A549 (cell line): ENCODE measurements at regions not wholly inside any gene's neighbourhood (a gene's known extent, or its start where the extent isn't known, plus 50 kb on each side); places are given as distances from the start of the nearest gene placed in this dataset.
A peak's percentile ranks its signal among the peaks of the same experiment; 100 is the strongest.

Source experiments
- ATAC-seq, 2 experiments: fragments of 200-7000 bp in 1 of 2; fragments of >200 bp in 1 of 2; cut with Nextera tagmentation in 1 of 2; cut with Tn5 transposase in 1 of 2; 3 replicates each; pipeline versions ENCODE4 v1.8.0 to v1.9.1; 2018 to 2020; ENCODE audit warnings: mild to moderate bottlenecking in 1 of 2, moderate library complexity in 1 of 2
- CTCF ChIA-PET: fragments of 300-600 bp; sonication (Branson Sonifier 250); formaldehyde crosslinking; extraction: SDS; loops from one replicate; lab custom pipeline; 2021; ENCODE audit warnings: antibody characterized with exemption, inconsistent platforms; lab: Yijun Ruan, JAX
- POLR2A ChIA-PET: fragments of 350-600 bp; formaldehyde crosslinking; extraction: SDS; loops from one replicate; lab custom pipeline; 2021; ENCODE audit warnings: antibody characterized with exemption, inconsistent platforms; lab: Yijun Ruan, JAX
- DNase-seq, 2 experiments: peaks; one replicate each; pipeline versions ENCODE4 v3.0.0 to v3.0.0-alpha.2; 2011 to 2016; ENCODE audit warnings: low read depth in 1 of 2, low spot score in 1 of 2
- FAIRE-seq: peaks from 2 replicates; lab custom pipeline; 2011; peaks lifted over from hg19 to GRCh38; lab: Jason Lieb, UNC
- H3K27ac ChIP-seq, 2 experiments: fragments of >200 bp; sonication (Bioruptor Twin); formaldehyde crosslinking; 3 replicates each; pipeline ENCODE4 v1.5.1; 2016 to 2017
- H3K4me1 ChIP-seq: fragments of >200 bp; sonication (Bioruptor Twin); formaldehyde crosslinking; 3 replicates; pipeline ENCODE4 v1.6.1; 2016
- H3K4me2 ChIP-seq: fragments of >200 bp; sonication (Bioruptor Twin); formaldehyde crosslinking; 3 replicates; pipeline ENCODE4 v1.6.1; 2016
- H3K4me3 ChIP-seq: fragments of >200 bp; sonication (Bioruptor Twin); formaldehyde crosslinking; 3 replicates; pipeline ENCODE4 v1.5.1; 2016
- H3K9me3 ChIP-seq: fragments of >200 bp; sonication (Bioruptor Twin); formaldehyde crosslinking; 3 replicates; pipeline ENCODE4 v1.6.1; 2016
- CBX8 ChIP-seq: fragments of 200-600 bp; sonication (generic); IDR thresholded peaks from 2 replicates; pipeline ENCODE4 v1.6.1; 2016
- EP300 ChIP-seq, 2 experiments: fragments of >200 bp; sonication (Bioruptor Twin); formaldehyde crosslinking; IDR thresholded peaks; 2 replicates in 1 of 2; 3 replicates in 1 of 2; pipeline ENCODE4 v1.6.1; 2016 to 2017
- FOSB ChIP-seq: fragments of 250-450 bp; sonication (Bioruptor Pico); IDR thresholded peaks from 2 replicates; pipeline ENCODE4 v1.5.0; 2020; ENCODE audit warnings: mild to moderate bottlenecking, moderate library complexity
- FOSL2 ChIP-seq, 2 experiments: fragments of 450-650 bp in 1 of 2; fragments of >200 bp in 1 of 2; sonication (Bioruptor Twin) in 1 of 2; formaldehyde crosslinking; IDR thresholded peaks; 2 replicates each; pipeline versions ENCODE4 v1.5.0 to v1.6.1; 2016 to 2020; ENCODE audit warnings: mild to moderate bottlenecking in 1 of 2, moderate library complexity in 1 of 2
- GATA3 ChIP-seq: IDR thresholded peaks from 2 replicates; pipeline ENCODE4 v1.6.1; 2012; ENCODE audit warnings: borderline replicate concordance
- HOXA7 ChIP-seq: fragments of 250-450 bp; sonication (Bioruptor Pico); IDR thresholded peaks from 2 replicates; pipeline ENCODE4 v1.5.0; 2020; ENCODE audit warnings: mild to moderate bottlenecking, moderate library complexity
- JUN ChIP-seq, 2 experiments: fragments of >200 bp; sonication (Bioruptor Twin); formaldehyde crosslinking; IDR thresholded peaks; 2 replicates in 1 of 2; 3 replicates in 1 of 2; pipeline ENCODE4 v1.6.1; 2016 to 2017
- KDM1A ChIP-seq: fragments of 200-600 bp; sonication (generic); IDR thresholded peaks from 2 replicates; pipeline ENCODE4 v1.6.1; 2016; ENCODE audit warnings: low read depth, mild to moderate bottlenecking
- MAFK ChIP-seq: fragments of 450-650 bp; IDR thresholded peaks from 2 replicates; pipeline ENCODE4 v1.6.1; 2014; ENCODE audit not compliant: partially characterized antibody
- MYC ChIP-seq: IDR thresholded peaks from 2 replicates; pipeline ENCODE4 v1.6.1; 2012; ENCODE audit warnings: mild to moderate bottlenecking, inconsistent platforms, low read length, improper control_type of control experiment, borderline replicate concordance
- POLR2A ChIP-seq: IDR thresholded peaks from 2 replicates; pipeline ENCODE4 v1.6.1; 2012; ENCODE audit warnings: mild to moderate bottlenecking, low read length
- RAD21 ChIP-seq, 2 experiments: fragments of >200 bp in 1 of 2; sonication (Bioruptor Twin) in 1 of 2; formaldehyde crosslinking in 1 of 2; IDR thresholded peaks in 1 of 2; conservative IDR thresholded peaks in 1 of 2; 2 replicates in 1 of 2; 3 replicates in 1 of 2; pipeline ENCODE4 v1.6.1; 2012 to 2018; ENCODE audit warnings: inconsistent platforms in 1 of 2
- RARB ChIP-seq: fragments of 250-450 bp; sonication (Bioruptor Pico); IDR thresholded peaks from 2 replicates; pipeline ENCODE4 v1.8.0; 2021; ENCODE audit warnings: mild to moderate bottlenecking, moderate library complexity
- RCOR1 ChIP-seq: fragments of 150-350 bp; IDR thresholded peaks from 2 replicates; pipeline ENCODE4 v1.6.1; 2014; ENCODE audit warnings: antibody characterized with exemption, low read length, low read depth
- RNF2 ChIP-seq: fragments of 200-600 bp; sonication (generic); IDR thresholded peaks from 2 replicates; pipeline ENCODE4 v1.6.1; 2016; ENCODE audit warnings: low read depth, mild to moderate bottlenecking, antibody characterized with exemption, moderate library complexity, borderline replicate concordance
- TP53 ChIP-seq: fragments of 250-450 bp; sonication (Bioruptor Pico); IDR thresholded peaks from 2 replicates; pipeline ENCODE4 v1.5.0; 2021; ENCODE audit warnings: mild to moderate bottlenecking, moderate library complexity
- ZC3H11A ChIP-seq: fragments of 450-650 bp; IDR thresholded peaks from 2 replicates; pipeline ENCODE4 v1.6.1; 2014; ENCODE audit warnings: antibody characterized with exemption, mild to moderate bottlenecking
- ZSCAN20 ChIP-seq: fragments of 250-450 bp; sonication (Bioruptor Pico); IDR thresholded peaks from 2 replicates; pipeline ENCODE4 v1.8.0; 2022; ENCODE audit warnings: mild to moderate bottlenecking, moderate library complexity
- WGBS: methylation state at CpG from one replicate; pipeline ENCODE4 v1.1.6; 2017; ENCODE audit errors: missing lambda C conversion rate; 5-methylcytosine and 5-hydroxymethylcytosine counted together
- TF ChIP-seq, protein P1 (sequence below): IDR thresholded peaks from 2 replicates; pipeline ENCODE4 v1.6.1; 2012
- TF ChIP-seq, protein P2 (sequence below): fragments of 150-350 bp; IDR thresholded peaks from 2 replicates; pipeline ENCODE4 v1.6.1; 2014; ENCODE audit warnings: low read depth, mild to moderate bottlenecking, low read length
- TF ChIP-seq, protein P3 (sequence below): fragments of >200 bp; sonication (Bioruptor Twin); formaldehyde crosslinking; IDR thresholded peaks from 3 replicates; pipeline ENCODE4 v1.5.1; 2016
- TF ChIP-seq, protein P4 (sequence below): fragments of 200-600 bp; sonication (generic); IDR thresholded peaks from 2 replicates; pipeline ENCODE4 v1.6.1; 2016; ENCODE audit warnings: antibody characterized with exemption, mild to moderate bottlenecking, moderate library complexity
- TF ChIP-seq, protein P5 (sequence below): fragments of 450-650 bp; IDR thresholded peaks from 2 replicates; pipeline ENCODE4 v1.6.1; 2014; ENCODE audit warnings: antibody characterized with exemption

DNA sequence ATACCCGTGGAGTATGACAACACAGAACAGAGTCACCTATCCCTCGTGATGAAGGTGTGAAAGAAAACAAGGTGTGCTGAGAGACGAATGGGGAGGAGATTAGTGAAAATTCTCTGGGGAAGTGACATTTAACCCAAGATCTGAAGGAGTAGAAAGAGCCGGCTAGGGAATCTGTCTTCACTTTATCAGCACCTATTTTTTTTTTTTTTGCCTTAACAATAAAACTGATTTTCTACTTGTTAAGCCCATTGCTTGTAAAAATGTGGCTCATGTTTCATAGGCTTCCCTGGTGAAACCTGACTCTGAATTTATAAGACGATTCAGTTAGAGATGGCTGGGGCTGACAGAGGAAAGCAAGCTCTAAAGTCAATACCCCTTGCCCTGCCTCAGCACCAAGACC is 322.6 kb upstream of the MSX2 start:
- DNase-seq (no peak), ATAC-seq (no peak)
- POLR2A ChIA-PET = no interaction called here
- Histone ChIP-seq H3K4me3 (no peak overlapping the region), H3K4me2 (no peak overlapping the region)
- TF ChIP-seq, protein P1, sequence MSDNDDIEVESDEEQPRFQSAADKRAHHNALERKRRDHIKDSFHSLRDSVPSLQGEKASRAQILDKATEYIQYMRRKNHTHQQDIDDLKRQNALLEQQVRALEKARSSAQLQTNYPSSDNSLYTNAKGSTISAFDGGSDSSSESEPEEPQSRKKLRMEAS = no peak
- TF ChIP-seq FOSB (CRISPR knock-in tag) (no peak), POLR2A (no peak), MAFK (no peak), HOXA7 (CRISPR knock-in tag) (no peak), GATA3 (no peak)
- TF ChIP-seq, protein P2, sequence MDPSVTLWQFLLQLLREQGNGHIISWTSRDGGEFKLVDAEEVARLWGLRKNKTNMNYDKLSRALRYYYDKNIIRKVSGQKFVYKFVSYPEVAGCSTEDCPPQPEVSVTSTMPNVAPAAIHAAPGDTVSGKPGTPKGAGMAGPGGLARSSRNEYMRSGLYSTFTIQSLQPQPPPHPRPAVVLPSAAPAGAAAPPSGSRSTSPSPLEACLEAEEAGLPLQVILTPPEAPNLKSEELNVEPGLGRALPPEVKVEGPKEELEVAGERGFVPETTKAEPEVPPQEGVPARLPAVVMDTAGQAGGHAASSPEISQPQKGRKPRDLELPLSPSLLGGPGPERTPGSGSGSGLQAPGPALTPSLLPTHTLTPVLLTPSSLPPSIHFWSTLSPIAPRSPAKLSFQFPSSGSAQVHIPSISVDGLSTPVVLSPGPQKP = no peak
- TF ChIP-seq, protein P3, sequence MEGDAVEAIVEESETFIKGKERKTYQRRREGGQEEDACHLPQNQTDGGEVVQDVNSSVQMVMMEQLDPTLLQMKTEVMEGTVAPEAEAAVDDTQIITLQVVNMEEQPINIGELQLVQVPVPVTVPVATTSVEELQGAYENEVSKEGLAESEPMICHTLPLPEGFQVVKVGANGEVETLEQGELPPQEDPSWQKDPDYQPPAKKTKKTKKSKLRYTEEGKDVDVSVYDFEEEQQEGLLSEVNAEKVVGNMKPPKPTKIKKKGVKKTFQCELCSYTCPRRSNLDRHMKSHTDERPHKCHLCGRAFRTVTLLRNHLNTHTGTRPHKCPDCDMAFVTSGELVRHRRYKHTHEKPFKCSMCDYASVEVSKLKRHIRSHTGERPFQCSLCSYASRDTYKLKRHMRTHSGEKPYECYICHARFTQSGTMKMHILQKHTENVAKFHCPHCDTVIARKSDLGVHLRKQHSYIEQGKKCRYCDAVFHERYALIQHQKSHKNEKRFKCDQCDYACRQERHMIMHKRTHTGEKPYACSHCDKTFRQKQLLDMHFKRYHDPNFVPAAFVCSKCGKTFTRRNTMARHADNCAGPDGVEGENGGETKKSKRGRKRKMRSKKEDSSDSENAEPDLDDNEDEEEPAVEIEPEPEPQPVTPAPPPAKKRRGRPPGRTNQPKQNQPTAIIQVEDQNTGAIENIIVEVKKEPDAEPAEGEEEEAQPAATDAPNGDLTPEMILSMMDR = no peak
- TF ChIP-seq, all 56 proteins: peak for 0
- no peaks in the 10 kb centered on the region for H3K9me3 ChIP-seq
- CTCF ChIA-PET = interaction anchor here (0.8 to 2.2 kb wide), 11 partner anchors 9 to 349 kb away, joined by 3 to 9 read pairs (median 4); no protein-coding TSS in a partner anchor
- WGBS = 18% methylated on average over 5 of the region's 5 CpGs
- H3K27ac ChIP-seq = no peak overlapping the region
- FAIRE-seq = no peak
- no peaks in the 10 kb centered on the region for H3K4me1 ChIP-seq

DNA sequence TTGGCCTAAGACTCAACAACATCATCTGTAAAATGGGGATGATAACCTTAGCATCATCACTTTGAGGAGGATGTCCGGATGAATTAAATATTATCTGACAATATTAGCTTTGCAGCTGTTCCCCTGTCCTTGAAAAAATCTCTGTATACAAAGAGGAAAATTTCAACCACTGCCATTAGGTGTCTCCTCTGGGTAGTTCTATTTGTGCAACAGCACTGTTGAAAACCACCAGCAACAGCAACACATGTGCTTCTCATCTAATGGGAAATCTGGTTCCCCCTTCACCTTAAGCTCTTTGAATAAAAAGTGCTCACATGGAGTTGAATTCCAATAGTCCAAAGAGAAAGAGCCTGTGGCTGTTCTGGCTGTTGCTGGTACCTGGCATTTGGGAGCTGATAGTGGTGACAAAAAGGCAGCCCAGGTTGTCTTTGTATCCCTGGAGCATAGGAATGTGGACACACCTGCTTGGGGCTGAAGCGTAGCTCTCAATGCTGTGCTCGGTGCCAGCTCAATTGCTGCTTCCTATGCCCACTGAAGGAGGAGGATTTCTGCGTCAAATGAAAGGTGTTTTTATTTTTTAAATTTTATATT is 322.1 kb upstream of the MSX2 start:
- CTCF ChIA-PET = interaction anchor here (0.6 to 2.2 kb wide), 13 partner anchors 9 to 348 kb away, joined by 3 to 9 read pairs (median 4); no protein-coding TSS in a partner anchor
- DNase-seq (no peak), ATAC-seq (peak; percentile 51 to 65; a peak in 2 of 6 replicates)

More for the DNA sequence above, 322.1 kb upstream of the MSX2 start:
- FAIRE-seq = no peak
- no peaks in the 10 kb centered on the region for H3K4me1 ChIP-seq
- POLR2A ChIA-PET = no interaction called here
- TF ChIP-seq, protein P3 = peak; percentile 16; the same call in 1 of the 3 replicates
- TF ChIP-seq TP53 (CRISPR knock-in tag) (no peak), FOSL2 (IDR thresholded peaks at IDR 0.05) (no peak), FOSL2 (CRISPR knock-in tag; IDR thresholded peaks at IDR 0.05) (no peak), ZSCAN20 (CRISPR knock-in tag) (no peak), RCOR1 (no peak), ZC3H11A (no peak), MYC (no peak), EP300 (IDR thresholded peaks at IDR 0.05) (no peak), KDM1A (no peak), JUN (IDR thresholded peaks at IDR 0.05) (no peak), CBX8 (no peak), FOSB (CRISPR knock-in tag) (no peak), RAD21 (conservative IDR thresholded peaks at IDR 0.05 in 1 of 2, IDR thresholded peaks at IDR 0.05 in 1 of 2) (0 out of 5 replicates have a peak, but pooled peaks of 1 of the 2 experiments have one; percentile 4), RNF2 (no peak), RARB (no peak)
- TF ChIP-seq, protein P4, sequence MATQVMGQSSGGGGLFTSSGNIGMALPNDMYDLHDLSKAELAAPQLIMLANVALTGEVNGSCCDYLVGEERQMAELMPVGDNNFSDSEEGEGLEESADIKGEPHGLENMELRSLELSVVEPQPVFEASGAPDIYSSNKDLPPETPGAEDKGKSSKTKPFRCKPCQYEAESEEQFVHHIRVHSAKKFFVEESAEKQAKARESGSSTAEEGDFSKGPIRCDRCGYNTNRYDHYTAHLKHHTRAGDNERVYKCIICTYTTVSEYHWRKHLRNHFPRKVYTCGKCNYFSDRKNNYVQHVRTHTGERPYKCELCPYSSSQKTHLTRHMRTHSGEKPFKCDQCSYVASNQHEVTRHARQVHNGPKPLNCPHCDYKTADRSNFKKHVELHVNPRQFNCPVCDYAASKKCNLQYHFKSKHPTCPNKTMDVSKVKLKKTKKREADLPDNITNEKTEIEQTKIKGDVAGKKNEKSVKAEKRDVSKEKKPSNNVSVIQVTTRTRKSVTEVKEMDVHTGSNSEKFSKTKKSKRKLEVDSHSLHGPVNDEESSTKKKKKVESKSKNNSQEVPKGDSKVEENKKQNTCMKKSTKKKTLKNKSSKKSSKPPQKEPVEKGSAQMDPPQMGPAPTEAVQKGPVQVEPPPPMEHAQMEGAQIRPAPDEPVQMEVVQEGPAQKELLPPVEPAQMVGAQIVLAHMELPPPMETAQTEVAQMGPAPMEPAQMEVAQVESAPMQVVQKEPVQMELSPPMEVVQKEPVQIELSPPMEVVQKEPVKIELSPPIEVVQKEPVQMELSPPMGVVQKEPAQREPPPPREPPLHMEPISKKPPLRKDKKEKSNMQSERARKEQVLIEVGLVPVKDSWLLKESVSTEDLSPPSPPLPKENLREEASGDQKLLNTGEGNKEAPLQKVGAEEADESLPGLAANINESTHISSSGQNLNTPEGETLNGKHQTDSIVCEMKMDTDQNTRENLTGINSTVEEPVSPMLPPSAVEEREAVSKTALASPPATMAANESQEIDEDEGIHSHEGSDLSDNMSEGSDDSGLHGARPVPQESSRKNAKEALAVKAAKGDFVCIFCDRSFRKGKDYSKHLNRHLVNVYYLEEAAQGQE = no peak
- TF ChIP-seq, protein P5, sequence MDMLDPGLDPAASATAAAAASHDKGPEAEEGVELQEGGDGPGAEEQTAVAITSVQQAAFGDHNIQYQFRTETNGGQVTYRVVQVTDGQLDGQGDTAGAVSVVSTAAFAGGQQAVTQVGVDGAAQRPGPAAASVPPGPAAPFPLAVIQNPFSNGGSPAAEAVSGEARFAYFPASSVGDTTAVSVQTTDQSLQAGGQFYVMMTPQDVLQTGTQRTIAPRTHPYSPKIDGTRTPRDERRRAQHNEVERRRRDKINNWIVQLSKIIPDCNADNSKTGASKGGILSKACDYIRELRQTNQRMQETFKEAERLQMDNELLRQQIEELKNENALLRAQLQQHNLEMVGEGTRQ = no peak
- no peak overlapping the region for H3K27ac ChIP-seq
- H3K4me3 ChIP-seq = no peak overlapping the region
- no peak overlapping the region for H3K4me2 ChIP-seq
- H3K9me3 ChIP-seq = no peaks in the 10 kb centered on the region
- 6% methylated on average over 4 of the region's 4 CpGs for WGBS
